NCI-H187 (cell line): ENCODE measurements at regions not wholly inside any gene's neighbourhood (a gene's known extent, or its start where the extent isn't known, plus 50 kb on each side); places are given as distances from the start of the nearest gene placed in this dataset.
"Not testable (repeated sequence)": the region's sequence is repeated elsewhere in the genome, so short reads cannot be mapped to it uniquely, and the experiment has no call there.

Source experiments
- DNase-seq, 2 experiments: peaks; one replicate each; lab custom pipeline; 2025; lab: John Stamatoyannopoulos, UW

DNA sequence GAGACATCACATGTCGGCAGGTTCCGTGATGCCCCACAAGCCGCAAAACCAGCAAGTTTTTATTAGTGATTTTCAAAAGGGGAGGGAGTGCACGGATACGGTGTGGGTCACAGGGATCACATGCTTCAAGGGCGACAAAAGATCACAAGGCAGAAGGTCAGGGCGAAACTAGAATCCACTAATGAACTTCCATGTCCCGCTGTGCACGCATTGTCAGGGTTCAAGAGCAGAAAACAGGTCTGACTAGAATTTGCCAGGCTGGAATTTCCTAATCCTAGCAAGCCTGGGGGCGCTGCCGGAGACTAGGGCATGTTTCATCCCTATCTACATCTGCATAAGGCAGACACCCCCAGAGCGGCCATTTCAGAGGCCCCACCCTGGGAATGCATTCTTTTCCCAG, 225.2 kb downstream of the NPHP4 start:
- DNase-seq: not testable (repeated sequence)

GRCh38 chr1:5765997-5766913, 226.0 kb downstream of the NPHP4 start:
- DNase-seq: no peak

- DNase-seq: no peak
Observed at GRCh38 chr1:5765483-5765882, 226.7 kb downstream of the NPHP4 start.

- no peak for DNase-seq
Observed at GRCh38 chr1:5764959-5765358, 227.3 kb downstream of the NPHP4 start.

- DNase-seq: no peak
Observed at GRCh38 chr1:5764464-5764863, 227.8 kb downstream of the NPHP4 start.

DNA sequence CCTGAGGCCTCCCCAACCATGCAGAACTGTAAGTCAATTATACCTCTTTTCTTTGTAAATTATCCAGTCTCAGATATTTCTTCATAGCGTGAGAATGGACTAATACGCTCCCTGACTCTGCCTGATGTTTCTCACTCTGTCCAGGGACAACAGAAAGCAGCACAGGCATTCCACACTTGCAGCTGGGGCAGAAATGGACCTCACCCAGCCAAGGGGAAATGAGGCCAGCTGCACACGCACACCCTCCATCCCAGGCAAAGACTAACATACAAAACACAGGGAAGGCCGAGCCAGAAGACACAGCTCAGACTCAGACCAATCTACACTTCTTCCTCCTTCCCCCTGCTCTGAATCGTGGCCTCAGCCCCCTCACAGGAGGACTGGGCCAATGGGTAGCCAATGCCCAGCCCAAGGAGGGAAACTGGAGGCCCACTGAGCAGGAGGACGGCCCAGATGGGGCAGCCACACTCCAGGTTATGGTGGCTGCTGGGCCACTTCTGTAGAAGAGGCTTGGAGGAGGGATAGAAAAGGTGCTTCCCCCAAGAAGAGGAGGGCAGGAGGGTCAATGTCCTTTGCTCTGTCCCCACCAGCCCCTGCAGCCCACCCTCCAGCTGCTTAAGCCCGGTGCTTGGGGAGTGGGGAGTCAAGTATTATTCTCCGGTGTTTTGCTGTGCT, 228.4 kb downstream of the NPHP4 start:
- DNase-seq: no peak

DNA sequence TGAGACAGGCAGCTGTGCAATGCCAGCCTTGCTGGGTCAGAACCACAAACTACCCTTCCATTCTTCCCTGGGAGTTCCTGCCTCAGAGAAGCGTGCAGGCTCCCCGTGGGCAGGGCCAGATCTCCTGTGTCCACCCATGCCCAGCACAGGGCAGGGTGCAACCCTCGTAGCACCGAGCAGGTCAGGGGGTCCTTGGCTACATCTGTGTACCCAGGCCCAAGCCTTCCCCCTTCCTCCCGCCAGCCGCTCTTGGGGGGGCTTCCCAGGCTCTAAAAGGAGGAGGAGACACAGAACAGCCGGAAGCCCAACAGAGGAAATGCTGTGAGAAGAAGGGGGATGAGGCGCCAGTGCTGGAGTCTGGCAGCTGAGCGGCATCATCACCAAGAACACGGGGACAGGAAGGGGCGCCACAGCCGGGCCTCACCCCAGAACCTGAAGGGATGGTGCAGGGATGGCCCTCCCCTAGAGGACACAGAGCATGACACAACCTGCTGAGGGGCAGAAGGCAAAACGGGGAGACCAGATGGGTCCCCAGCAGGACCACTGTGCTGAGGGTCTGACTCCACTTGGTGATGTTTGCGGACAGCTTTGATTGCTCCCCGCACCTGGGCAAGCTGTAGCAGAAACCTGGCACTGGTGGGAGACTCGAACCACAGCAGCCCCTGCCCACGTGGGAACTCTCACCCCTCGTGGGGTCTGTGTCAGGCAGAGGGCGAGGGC, 233.2 kb downstream of the NPHP4 start:
- DNase-seq: no peak

DNA sequence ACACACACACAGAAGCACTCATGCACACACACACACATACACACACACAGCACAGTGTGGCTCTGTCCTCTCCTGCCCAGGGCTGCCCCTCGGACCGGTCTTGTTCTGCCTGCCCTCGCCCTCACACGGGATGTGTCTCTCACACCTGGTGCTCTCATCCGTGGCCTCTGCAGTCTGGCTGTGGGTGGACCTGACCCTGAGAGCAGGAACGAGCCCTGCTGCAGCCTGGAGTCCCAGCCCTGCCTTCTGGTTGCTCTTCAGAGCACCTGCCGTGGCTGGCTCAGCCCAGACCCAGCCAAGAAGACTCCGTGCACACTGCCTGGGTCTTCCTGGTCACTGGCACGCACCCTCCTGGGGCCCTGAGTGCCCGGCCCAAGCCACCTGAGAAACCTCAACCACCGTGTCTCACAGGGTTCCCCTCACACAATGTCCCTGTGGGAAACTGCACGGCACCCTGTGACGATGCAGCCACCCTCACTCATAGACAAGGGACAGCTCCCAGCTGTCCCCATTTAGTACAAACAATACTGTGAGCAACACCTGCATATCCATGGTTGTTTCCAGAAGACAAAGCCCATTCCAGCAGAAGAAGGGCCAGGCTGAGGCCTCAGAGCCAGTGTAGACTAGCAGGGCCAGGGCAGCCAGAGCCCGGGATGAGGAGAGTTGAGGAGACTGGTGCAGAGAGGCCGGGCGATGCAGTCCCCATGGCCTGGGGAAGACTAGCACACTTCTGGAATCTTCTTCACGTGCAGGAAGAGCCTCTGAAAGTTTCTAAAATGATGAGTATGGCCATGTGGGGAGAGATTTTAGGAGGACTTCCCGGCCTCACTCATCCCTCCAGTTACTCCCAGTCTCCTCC, 234.0 kb downstream of the NPHP4 start:
- DNase-seq: no peak

DNA sequence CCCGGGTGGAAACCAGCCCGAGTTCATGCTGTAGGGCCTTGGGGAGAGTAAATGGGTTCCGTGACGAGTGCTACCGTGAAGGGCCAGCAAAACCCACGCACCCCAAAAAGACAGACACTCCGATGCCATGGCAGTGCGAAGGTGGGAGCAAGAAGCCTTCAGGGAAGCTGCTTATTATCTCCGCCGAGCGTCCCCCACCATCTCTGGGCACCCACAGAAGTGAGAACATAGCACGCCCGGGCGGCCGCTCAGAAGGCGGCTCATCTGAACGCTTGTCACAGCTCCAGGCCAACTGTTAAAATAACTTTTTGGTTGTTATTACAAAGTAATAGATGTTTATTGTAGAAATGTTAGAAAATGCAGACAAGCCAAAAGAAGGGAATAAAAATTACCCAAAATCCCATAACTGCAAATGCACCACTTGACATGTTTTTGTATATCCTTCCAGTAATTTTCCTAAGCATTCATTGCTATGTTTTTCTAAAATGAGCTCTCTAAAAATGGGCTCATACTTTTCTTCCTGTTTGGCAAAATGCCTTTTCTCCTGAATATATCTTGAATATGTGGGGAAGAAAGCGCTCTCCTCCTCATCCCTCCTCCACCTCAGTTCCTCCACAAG, 234.9 kb downstream of the NPHP4 start:
- no peak for DNase-seq

DNA sequence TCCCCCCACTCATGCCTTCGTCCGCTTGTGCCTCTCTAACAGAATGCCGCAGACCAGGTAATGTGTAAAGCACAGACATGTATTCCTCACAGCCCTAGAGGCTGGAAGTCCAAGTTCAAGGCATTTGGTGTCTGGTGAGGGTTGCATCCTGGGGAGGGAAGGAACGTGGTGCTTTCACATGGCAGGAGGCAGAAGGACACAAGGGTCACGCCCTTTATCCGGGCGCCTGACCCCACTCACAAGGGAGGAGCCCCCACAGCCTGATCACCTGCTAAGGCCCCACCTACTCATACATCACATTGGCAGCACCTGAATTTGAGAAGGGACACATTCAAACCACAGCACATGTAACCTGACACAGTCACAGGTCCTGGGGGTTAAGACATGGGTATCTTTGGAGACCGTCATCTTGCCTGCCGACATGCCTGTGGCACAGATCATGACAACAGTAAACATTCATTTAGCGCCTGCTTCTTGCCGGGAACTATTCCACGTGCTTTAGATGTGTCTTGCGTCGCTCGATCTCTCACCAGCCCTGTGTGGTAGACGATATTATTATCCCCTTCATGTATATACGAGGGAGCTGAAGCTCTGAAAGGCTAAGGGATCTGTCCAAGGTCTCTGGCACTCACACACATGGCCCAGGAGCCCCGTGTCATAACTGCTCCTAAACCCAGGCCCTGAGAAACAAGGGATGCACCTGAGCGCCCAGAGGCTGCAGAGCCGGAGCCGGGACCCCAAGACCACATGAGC, 235.6 kb downstream of the NPHP4 start:
- no peak for DNase-seq

GRCh38 chr1:5755552-5756125, 236.6 kb downstream of the NPHP4 start:
- no peak for DNase-seq

DNA sequence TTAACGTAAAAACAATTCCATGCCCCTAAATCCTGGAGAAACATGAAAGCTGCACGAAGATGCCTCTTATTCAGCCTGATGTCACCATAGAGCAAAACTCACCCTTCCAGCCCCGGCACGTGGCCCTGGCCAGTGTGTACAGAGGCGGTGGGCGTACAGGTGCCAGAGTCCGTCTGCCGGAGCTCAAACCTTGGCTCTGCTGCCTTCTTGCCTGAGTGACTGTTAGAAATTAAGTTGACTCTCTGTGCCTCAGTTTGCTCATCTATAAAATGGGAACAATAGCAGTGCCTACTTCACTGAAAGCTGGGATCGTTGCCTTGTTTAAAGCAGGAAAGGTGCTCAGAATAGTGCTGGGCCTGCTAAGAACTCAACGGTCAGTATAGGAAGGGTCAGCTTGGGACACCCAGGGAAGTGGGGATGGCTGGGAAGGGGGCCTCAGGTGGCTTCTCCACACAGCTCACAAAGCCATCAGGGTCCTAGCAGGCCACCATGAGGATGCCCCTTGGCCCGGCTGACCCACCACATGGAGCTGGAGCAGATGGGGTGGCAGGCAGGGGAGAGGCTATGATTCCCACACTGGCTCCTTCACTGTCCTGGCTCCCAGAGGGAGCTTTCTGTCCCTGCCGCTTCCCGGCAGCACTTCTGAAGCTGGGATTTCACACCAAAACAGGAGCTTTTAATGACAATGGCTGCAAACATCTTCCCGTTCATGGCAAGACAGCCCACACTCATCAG, 237.2 kb downstream of the NPHP4 start:
- DNase-seq: no peak

- DNase-seq: no peak
Observed at GRCh38 chr1:5753549-5754421, 238.4 kb downstream of the NPHP4 start.

- DNase-seq: no peak
Observed at GRCh38 chr1:5752746-5753548, 239.3 kb downstream of the NPHP4 start.

DNA sequence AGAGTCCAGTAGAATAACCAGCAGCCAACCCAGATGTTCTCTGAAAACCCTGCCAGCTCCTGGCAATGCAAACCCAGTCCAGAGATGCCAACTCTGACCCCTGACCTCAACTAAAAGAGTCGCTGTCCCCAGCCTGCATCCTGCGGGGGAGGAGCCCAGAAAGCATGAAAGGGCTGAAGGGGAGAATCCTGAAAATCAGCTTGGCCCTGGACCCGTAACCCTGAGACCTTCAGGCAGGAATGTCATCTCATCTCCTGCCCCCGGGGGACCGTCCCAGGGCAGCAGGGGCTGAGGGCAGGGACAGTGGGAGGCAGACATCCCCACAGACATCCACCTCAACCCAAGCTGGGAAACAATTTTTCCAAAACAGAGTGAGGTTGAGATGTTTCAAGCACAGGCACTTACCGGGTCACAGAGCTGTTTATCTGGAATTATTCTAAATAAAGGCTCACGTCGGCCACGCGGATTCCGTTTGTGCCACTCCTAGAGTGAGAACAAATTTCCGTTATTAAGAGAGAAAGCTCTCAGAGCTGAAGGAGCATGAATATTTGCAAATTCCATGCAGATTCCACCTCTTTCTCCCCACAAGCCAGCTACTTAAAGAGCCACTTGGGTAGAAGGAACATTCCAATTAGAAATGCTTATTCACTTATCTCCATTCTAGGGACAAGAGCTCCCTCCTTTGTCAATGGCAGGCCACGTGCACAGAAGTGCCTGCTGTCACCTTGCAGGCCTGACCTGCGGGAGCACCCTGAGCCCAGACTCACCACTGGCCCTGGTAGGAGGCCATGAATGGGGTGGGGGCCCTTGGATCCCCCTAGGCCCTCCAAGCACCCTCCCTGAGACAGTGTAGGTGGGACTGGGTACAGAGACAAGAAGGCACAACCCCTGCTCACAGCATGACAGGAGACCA, 240.1 kb downstream of the NPHP4 start:
- no peak for DNase-seq

DNA sequence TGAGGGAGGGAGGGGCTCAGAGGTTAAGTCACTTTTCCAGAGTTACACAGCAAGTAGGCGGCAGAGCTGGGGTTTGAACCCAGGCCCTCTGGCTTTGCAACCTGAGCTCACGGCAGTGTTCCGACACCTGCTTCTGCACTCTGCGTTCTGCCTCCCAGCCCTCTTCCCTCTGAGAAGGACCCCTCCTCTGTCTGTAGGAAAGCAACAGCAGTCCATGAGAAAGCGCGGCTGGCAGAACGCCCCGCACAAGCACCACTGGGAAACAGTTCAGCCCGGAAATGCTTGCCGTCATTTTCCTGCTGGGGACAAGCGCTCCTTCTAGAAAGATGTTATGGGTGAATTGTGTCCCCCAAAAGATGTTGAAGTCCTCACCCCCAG, 241.1 kb downstream of the NPHP4 start:
- DNase-seq: no peak
